ENCODE measurements at regions not wholly inside any gene's neighbourhood (a gene's known extent, or its start where the extent isn't known, plus 50 kb on each side); places are given as distances from the start of the nearest gene placed in this dataset.

- no peak for DNase-seq
Measured at GRCh38 chr16:85555719-85556455, 57.2 kb upstream of the GSE1 start.

- peak; percentile 66 for DNase-seq
Measured at GRCh38 chr16:85556456-85557082, 56.6 kb upstream of the GSE1 start.

GRCh38 chr16:85557083-85557970, 55.8 kb upstream of the GSE1 start:
- peak; percentile 54 for DNase-seq

- DNase-seq: no peak
Measured at GRCh38 chr16:85557971-85558657, 55.0 kb upstream of the GSE1 start.

- DNase-seq: no peak
Measured at GRCh38 chr16:85560932-85561247, 52.2 kb upstream of the GSE1 start.

- DNase-seq: no peak
Measured at GRCh38 chr16:85561248-85562092, 51.7 kb upstream of the GSE1 start.

- DNase-seq: no peak
Measured at GRCh38 chr16:85562093-85562786, 50.9 kb upstream of the GSE1 start.

GRCh38 chr16:85563034-85563433, 50.1 kb upstream of the GSE1 start:
- DNase-seq: no peak
